SK-N-SH (cell line): ENCODE measurements at regions not wholly inside any gene's neighbourhood (a gene's known extent, or its start where the extent isn't known, plus 50 kb on each side); places are given as distances from the start of the nearest gene placed in this dataset.

Source experiments
- CTCF ChIA-PET: fragments of 300-600, 350-600 bp; formaldehyde crosslinking; extraction: SDS; loops from one replicate; lab custom pipeline; 2021; lab: Yijun Ruan, JAX
- POLR2A ChIA-PET: fragments of 350-600 bp; sonication (Branson Sonifier 250); formaldehyde crosslinking; extraction: SDS; loops from one replicate; lab custom pipeline; 2020; ENCODE audit warnings: antibody characterized with exemption, inconsistent platforms; lab: Yijun Ruan, JAX
- DNase-seq: peaks from one replicate; pipeline ENCODE4 v3.0.0; 2012
- H2AFZ ChIP-seq: fragments of 200-600 bp; sonication (generic); 2 replicates; pipeline ENCODE4 v1.8.1; 2016; ENCODE audit warnings: antibody characterized with exemption, mild to moderate bottlenecking, low read depth
- H3F3A ChIP-seq: fragments of 200-600 bp; sonication (generic); replicated peaks from 2 replicates; pipeline ENCODE3; 2016; ENCODE audit warnings: antibody characterized with exemption, mild to moderate bottlenecking; ENCODE audit not compliant: insufficient read depth
- H3K27ac ChIP-seq, 2 experiments: fragments of 200-500 bp in 1 of 2; fragments of 200-600 bp in 1 of 2; sonication (Bioruptor generic) in 1 of 2; sonication (generic), shearing (Covaris generic) in 1 of 2; 2 replicates each; pipeline versions ENCODE4 v1.5.1 to v1.6.1; 2014 to 2016; ENCODE audit warnings: low read depth in 2 of 2, inconsistent platforms in 1 of 2, low read length in 1 of 2, mild to moderate bottlenecking in 1 of 2, mixed read lengths in 1 of 2
- H3K27me3 ChIP-seq: fragments of 200-600 bp; sonication (generic), shearing (Covaris generic); 2 replicates; pipeline ENCODE4 v1.6.1; 2016; ENCODE audit warnings: mixed run types; ENCODE audit not compliant: insufficient read depth
- H3K36me3 ChIP-seq, 2 experiments: fragments of 200-500 bp in 1 of 2; fragments of 200-600 bp in 1 of 2; sonication (Bioruptor generic) in 1 of 2; sonication (generic) in 1 of 2; replicated peaks in 1 of 2; 2 replicates each; pipeline versions ENCODE3 to v1.5.1; 2014 to 2016; ENCODE audit warnings: low read length in 1 of 2, mild to moderate bottlenecking in 1 of 2; ENCODE audit not compliant: insufficient read depth in 2 of 2, control insufficient read depth in 1 of 2
- H3K4me1 ChIP-seq, 2 experiments: fragments of 200-500 bp in 1 of 2; fragments of 200-600 bp in 1 of 2; sonication (Bioruptor generic) in 1 of 2; sonication (generic), shearing (Covaris generic) in 1 of 2; 2 replicates each; pipeline versions ENCODE4 v1.5.1 to v1.6.1; 2014 to 2016; ENCODE audit warnings: low read depth in 1 of 2, low read length in 1 of 2, mixed run types in 1 of 2; ENCODE audit not compliant: insufficient read depth in 2 of 2, control insufficient read depth in 1 of 2
- H3K4me2 ChIP-seq: fragments of 200-600 bp; sonication (generic), shearing (Covaris generic); 2 replicates; pipeline ENCODE4 v1.6.1; 2017; ENCODE audit warnings: mixed run types
- H3K4me3 ChIP-seq, 2 experiments: fragments of 200-500 bp in 1 of 2; fragments of 200-600 bp in 1 of 2; sonication (Bioruptor generic) in 1 of 2; sonication (generic), shearing (Covaris generic) in 1 of 2; 2 replicates each; pipeline versions ENCODE4 v1.5.1 to v1.8.1; 2014 to 2016; ENCODE audit warnings: low read depth in 2 of 2, inconsistent platforms in 1 of 2, low read length in 1 of 2, mild to moderate bottlenecking in 1 of 2, mixed read lengths in 1 of 2, moderate library complexity in 1 of 2
- H3K79me2 ChIP-seq: fragments of 200-600 bp; sonication (generic); 2 replicates; pipeline ENCODE4 v1.8.1; 2017; ENCODE audit warnings: mild to moderate bottlenecking; ENCODE audit not compliant: insufficient read depth
- H3K9ac ChIP-seq: fragments of 200-600 bp; sonication (generic); 2 replicates; pipeline ENCODE4 v1.6.1; 2017; ENCODE audit warnings: mixed run types
- H3K9me2 ChIP-seq: fragments of 200-600 bp; sonication (generic); 2 replicates; pipeline ENCODE4 v1.6.1; 2017; ENCODE audit warnings: mixed run types
- H3K9me3 ChIP-seq: fragments of 200-600 bp; sonication (generic); 2 replicates; pipeline ENCODE4 v1.6.1; 2017; ENCODE audit warnings: mixed run types, mild to moderate bottlenecking, moderate library complexity
- H4K20me1 ChIP-seq: fragments of 200-600 bp; sonication (generic); 2 replicates; pipeline ENCODE4 v1.6.1; 2017; ENCODE audit warnings: mild to moderate bottlenecking, mixed run types; ENCODE audit not compliant: insufficient read depth
- ELF1 ChIP-seq: IDR thresholded peaks from 2 replicates; pipeline ENCODE4 v1.4.0; 2012
- EP300 ChIP-seq, 2 experiments: IDR thresholded peaks; 2 replicates each; pipeline versions ENCODE4 v1.4.0 to v1.6.1; 2012; ENCODE audit warnings: borderline replicate concordance in 1 of 2, low read depth in 1 of 2, low read length in 1 of 2
- FOXJ3 ChIP-seq: sonication (generic); formaldehyde crosslinking; IDR thresholded peaks from 2 replicates; pipeline ENCODE4 v1.5.1; 2020; ENCODE audit warnings: mild to moderate bottlenecking, missing genetic modification reagents
- FOXM1 ChIP-seq: IDR thresholded peaks from 2 replicates; pipeline ENCODE4 v1.4.0; 2012; ENCODE audit warnings: low read depth, mild to moderate bottlenecking
- GATA2 ChIP-seq: sonication (generic); formaldehyde crosslinking; IDR thresholded peaks from 2 replicates; pipeline ENCODE4 v1.5.0; 2020; ENCODE audit warnings: mild to moderate bottlenecking, missing genetic modification reagents
- MAX ChIP-seq: IDR thresholded peaks from 2 replicates; pipeline ENCODE4 v1.4.0; 2012; ENCODE audit warnings: low read depth
- MEF2A ChIP-seq: IDR thresholded peaks from 2 replicates; pipeline ENCODE4 v1.4.0; 2012; ENCODE audit warnings: low read depth, borderline replicate concordance
- MXI1 ChIP-seq: IDR thresholded peaks from 2 replicates; pipeline ENCODE4 v1.6.1; 2012; ENCODE audit warnings: mild to moderate bottlenecking, low read depth, low read length, improper control_type of control experiment
- NRF1 ChIP-seq: IDR thresholded peaks from 2 replicates; pipeline ENCODE4 v1.6.1; 2012; ENCODE audit warnings: low read depth, mild to moderate bottlenecking, low read length
- POLR2AphosphoS5 ChIP-seq: IDR thresholded peaks from 2 replicates; pipeline ENCODE4 v1.6.1; 2012; ENCODE audit warnings: low read depth, low read length
- SMC3 ChIP-seq: IDR thresholded peaks from 2 replicates; pipeline ENCODE4 v1.6.1; 2012; ENCODE audit warnings: low read depth, low read length, improper control_type of control experiment
- TCF12 ChIP-seq: IDR thresholded peaks from 2 replicates; pipeline ENCODE4 v1.4.0; 2012
- USF2 ChIP-seq: fragments of 150-350 bp; IDR thresholded peaks from 2 replicates; pipeline ENCODE4 v1.6.1; 2017; ENCODE audit warnings: antibody characterized with exemption, low read length, low read depth, borderline replicate concordance
- ZBTB33 ChIP-seq: IDR thresholded peaks from 2 replicates; pipeline ENCODE4 v1.4.0; 2012; ENCODE audit warnings: low read depth, borderline replicate concordance
- WGBS: methylation state at CpG from one replicate; pipeline ENCODE4 v1.1.6; 2017; ENCODE audit warnings: low lambda C conversion rate; 5-methylcytosine and 5-hydroxymethylcytosine counted together

GRCh38 chr14:95398630-95399547 is 79.2 kb upstream of the CLMN start (continued):
- TF ChIP-seq NRF1 = no peak
- TF ChIP-seq MEF2A = no peak
- TF ChIP-seq ELF1 = no peak
- TF ChIP-seq POLR2AphosphoS5 = no peak
- TF ChIP-seq FOXM1 = no peak

GRCh38 chr14:95397325-95397724 is 77.6 kb upstream of the CLMN start:
- POLR2A ChIA-PET = no interaction called here
- no peak overlapping the region for H3K4me2 ChIP-seq
- no peaks in the 10 kb centered on the region for H4K20me1 ChIP-seq
- no peaks in the 10 kb centered on the region for H3K36me3 ChIP-seq
- H3K27me3 ChIP-seq = no peaks in the 10 kb centered on the region
- H3K9me2 ChIP-seq = no peaks in the 10 kb centered on the region
- peak in 1 of 2 experiments; percentile 44; a peak in 1 of 4 replicates for TF ChIP-seq EP300 (IDR thresholded peaks at IDR 0.05; ENCODE audit: borderline replicate concordance in 1 of 2, low read depth in 1 of 2, low read length in 1 of 2)
- no peak for TF ChIP-seq FOXJ3 (CRISPR knock-in tag)
- TF ChIP-seq MAX = no peak
- TF ChIP-seq FOXM1 = no peak
- TF ChIP-seq ELF1 = no peak
- no peak for TF ChIP-seq ZBTB33
- no peak for TF ChIP-seq SMC3
- no peak; the same call in 1 of the 2 replicates for TF ChIP-seq GATA2 (CRISPR knock-in tag)
- TF ChIP-seq TCF12 = no peak
- peak; percentile 29; the same call in 1 of the 2 replicates for TF ChIP-seq MXI1
- no peak for TF ChIP-seq USF2
- TF ChIP-seq, all 33 proteins: peak for 2
- peaks cover 0 to 13% of the 10 kb centered on the region in 2 experiments; a peak in 1 of 4 replicates for H3K4me1 ChIP-seq
- CTCF ChIA-PET = interaction anchor here (0.7 to 1.0 kb wide), 3 partner anchors 35 to 645 kb away, joined by 3 to 4 read pairs (median 3); no protein-coding TSS in a partner anchor
- H3K9me3 ChIP-seq = no peaks in the 10 kb centered on the region
- 42% methylated on average over 5 of the region's 6 CpGs for WGBS
- H3K4me3 ChIP-seq = no peak overlapping the region
- no peak overlapping the region for H2AFZ ChIP-seq
- peak overlapping the region in 1 of 2 experiments; percentile 43; a peak in 2 of 4 replicates for H3K27ac ChIP-seq
- DNase-seq = peak; percentile 46
- no peak overlapping the region for H3K9ac ChIP-seq
- H3F3A ChIP-seq = no peaks in the 10 kb centered on the region
- no peaks in the 10 kb centered on the region for H3K79me2 ChIP-seq
